Fibroblast of lung (primary cell): ENCODE measurements at regions not wholly inside any gene's neighbourhood (a gene's known extent, or its start where the extent isn't known, plus 50 kb on each side); places are given as distances from the start of the nearest gene placed in this dataset.

Experiments used
- CTCF ChIP-seq, 2 donors: IDR thresholded peaks in 1 of 2; conservative IDR thresholded peaks in 1 of 2; 1 replicate in 1 of 2; 2 replicates in 1 of 2; pipeline ENCODE4 v1.5.1; 2011 to 2012; ENCODE audit warnings: low read length in 2 of 2, control low read depth in 1 of 2, inconsistent platforms in 1 of 2, low read depth in 1 of 2, mild to moderate bottlenecking in 1 of 2
- EZH2 ChIP-seq: IDR thresholded peaks from 2 replicates; pipeline ENCODE4 v1.5.1; 2012; ENCODE audit warnings: low read length, control low read depth, mild to moderate bottlenecking; ENCODE audit errors: missing control alignments

- TF ChIP-seq CTCF (conservative IDR thresholded peaks at IDR 0.05 in 1 of 2, IDR thresholded peaks at IDR 0.05 in 1 of 2; ENCODE audit: low read depth in 1 of 2, low read length in 2 of 2) (no peak), EZH2 (no peak)
Measured at GRCh38 chr4:10383417-10383816, 73.8 kb downstream of the ZNF518B start.
